IMR-90 (cell line): ENCODE measurements at regions not wholly inside any gene's neighbourhood (a gene's known extent, or its start where the extent isn't known, plus 50 kb on each side); places are given as distances from the start of the nearest gene placed in this dataset.

Experiments
- ATAC-seq: fragments of 200-7000 bp; cut with Tn5 transposase; 2 replicates; pipeline ENCODE4 v1.9.1; 2020; ENCODE audit warnings: low read depth, mild to moderate bottlenecking, moderate library complexity
- BruUV-seq: library from RNA; stranded (reverse); fragments of 400-500 nt; replicated peaks from 2 replicates; lab custom pipeline; 2021; lab: Mats Ljungman, UMichigan
- CTCF ChIA-PET: fragments of 300-600 bp; formaldehyde crosslinking; extraction: SDS; loops from one replicate; lab custom pipeline; 2021; ENCODE audit warnings: antibody characterized with exemption; lab: Yijun Ruan, JAX
- POLR2A ChIA-PET: fragments of 300-600 bp; sonication (Branson Sonifier 250); formaldehyde crosslinking; loops from one replicate; lab custom pipeline; 2022; ENCODE audit warnings: antibody characterized with exemption; ENCODE audit not compliant: unreplicated experiment; lab: Charles Lee
- DNase-seq: peaks from one replicate; pipeline ENCODE4 v3.0.0; 2013
- H2AFZ ChIP-seq: replicated peaks from 2 replicates; pipeline ENCODE3; 2013; ENCODE audit warnings: low read length, mild to moderate bottlenecking; ENCODE audit not compliant: poor library complexity
- H2AK5ac ChIP-seq: 2 replicates; pipeline ENCODE4 v1.6.1; 2013; ENCODE audit warnings: low read depth, low read length, inconsistent platforms
- H2AK9ac ChIP-seq: replicated peaks from 2 replicates; pipeline ENCODE3; 2013; ENCODE audit warnings: mild to moderate bottlenecking, low read depth, low read length, moderate library complexity; ENCODE audit not compliant: poor library complexity
- H2BK120ac ChIP-seq: 2 replicates; pipeline ENCODE4 v1.6.1; 2013; ENCODE audit warnings: low read depth, low read length, inconsistent platforms
- H2BK15ac ChIP-seq: 3 replicates; pipeline ENCODE4 v1.6.1; 2013; ENCODE audit warnings: low read depth, low read length, inconsistent platforms
- H2BK20ac ChIP-seq: 2 replicates; pipeline ENCODE4 v1.6.1; 2013; ENCODE audit warnings: low read depth, mild to moderate bottlenecking, inconsistent platforms, low read length, moderate library complexity
- H2BK5ac ChIP-seq: 2 replicates; pipeline ENCODE4 v1.6.1; 2013; ENCODE audit warnings: mild to moderate bottlenecking, low read depth, low read length, inconsistent platforms; ENCODE audit not compliant: poor library complexity, severe bottlenecking
- H3K14ac ChIP-seq: replicated peaks from 2 replicates; pipeline ENCODE4 v1.6.1; 2013; ENCODE audit warnings: low read depth, low read length, inconsistent platforms
- H3K18ac ChIP-seq: 2 replicates; pipeline ENCODE4 v1.6.1; 2013; ENCODE audit warnings: low read depth, low read length, control low read depth
- H3K23ac ChIP-seq: 2 replicates; pipeline ENCODE4 v1.6.1; 2013; ENCODE audit warnings: low read depth, low read length, inconsistent platforms
- H3K27ac ChIP-seq: 2 replicates; pipeline ENCODE4 v1.5.1; 2013; ENCODE audit warnings: mild to moderate bottlenecking, control low read depth, low read length; ENCODE audit not compliant: insufficient read depth
- H3K27me3 ChIP-seq: 2 replicates; pipeline ENCODE4 v1.6.1; 2013; ENCODE audit warnings: low read length; ENCODE audit not compliant: control insufficient read depth, insufficient read depth
- H3K36me3 ChIP-seq: 2 replicates; pipeline ENCODE4 v1.6.1; 2013; ENCODE audit warnings: low read length, mixed read lengths; ENCODE audit not compliant: control insufficient read depth, insufficient read depth
- H3K4ac ChIP-seq: 2 replicates; pipeline ENCODE4 v1.6.1; 2013; ENCODE audit warnings: low read depth, low read length, inconsistent platforms
- H3K4me1 ChIP-seq: 2 replicates; pipeline ENCODE4 v1.6.1; 2013; ENCODE audit warnings: low read length, mixed read lengths; ENCODE audit not compliant: control insufficient read depth, insufficient read depth
- H3K4me2 ChIP-seq: 2 replicates; pipeline ENCODE4 v1.6.1; 2013; ENCODE audit warnings: low read depth, mild to moderate bottlenecking, control low read depth, low read length, moderate library complexity
- H3K4me3 ChIP-seq: 2 replicates; pipeline ENCODE4 v1.5.1; 2013; ENCODE audit warnings: low read depth, mild to moderate bottlenecking, control low read depth, low read length, moderate library complexity; ENCODE audit not compliant: insufficient read depth
- H3K56ac ChIP-seq: 2 replicates; pipeline ENCODE4 v1.6.1; 2013; ENCODE audit warnings: low read length, inconsistent platforms; ENCODE audit not compliant: insufficient read depth; ENCODE audit errors: extremely low read depth
- H3K79me1 ChIP-seq, 2 experiments: 2 replicates each; pipeline ENCODE4 v1.6.1; 2013; ENCODE audit warnings: low read length in 2 of 2, inconsistent platforms in 1 of 2, low read depth in 1 of 2
- H3K9ac ChIP-seq: 2 replicates; pipeline ENCODE4 v1.6.1; 2013; ENCODE audit warnings: low read depth, low read length, control low read depth
- H3K9me1 ChIP-seq: 2 replicates; pipeline ENCODE4 v1.6.1; 2013; ENCODE audit warnings: low read length, inconsistent platforms; ENCODE audit not compliant: insufficient read depth
- H3K9me3 ChIP-seq: 2 replicates; pipeline ENCODE4 v1.6.1; 2013; ENCODE audit warnings: low read length; ENCODE audit not compliant: control insufficient read depth, insufficient read depth
- H4K20me1 ChIP-seq: 2 replicates; pipeline ENCODE4 v1.6.1; 2013; ENCODE audit warnings: low read length, inconsistent platforms; ENCODE audit not compliant: insufficient read depth
- H4K5ac ChIP-seq: 2 replicates; pipeline ENCODE4 v1.6.1; 2013; ENCODE audit warnings: mild to moderate bottlenecking, low read depth, low read length, control low read depth
- H4K8ac ChIP-seq, 2 experiments: 2 replicates each; pipeline ENCODE4 v1.6.1; 2013; ENCODE audit warnings: low read depth in 2 of 2, low read length in 2 of 2, control low read depth in 1 of 2, inconsistent platforms in 1 of 2
- H4K91ac ChIP-seq: 2 replicates; pipeline ENCODE4 v1.6.1; 2013; ENCODE audit warnings: low read depth, low read length, inconsistent platforms; ENCODE audit not compliant: insufficient read depth
- CEBPB ChIP-seq: IDR thresholded peaks from 2 replicates; pipeline ENCODE4 v1.6.1; 2012; ENCODE audit warnings: low read depth, low read length, improper control_type of control experiment
- MAZ ChIP-seq: IDR thresholded peaks from 2 replicates; pipeline ENCODE4 v1.6.1; 2012; ENCODE audit warnings: low read depth, mild to moderate bottlenecking, low read length, improper control_type of control experiment, moderate library complexity, borderline replicate concordance
- MXI1 ChIP-seq: IDR thresholded peaks from 2 replicates; pipeline ENCODE4 v1.6.1; 2012; ENCODE audit warnings: low read depth, mild to moderate bottlenecking, low read length, moderate library complexity, borderline replicate concordance
- RAD21 ChIP-seq: IDR thresholded peaks from 2 replicates; pipeline ENCODE4 v1.6.1; 2012; ENCODE audit warnings: low read length, improper control_type of control experiment
- RFX5 ChIP-seq: IDR thresholded peaks from 2 replicates; pipeline ENCODE4 v1.8.0; 2012; ENCODE audit warnings: low read depth, mild to moderate bottlenecking, low read length, moderate library complexity
- SMC3 ChIP-seq: fragments of 150-350 bp; IDR thresholded peaks from 2 replicates; pipeline ENCODE4 v1.6.1; 2016; ENCODE audit warnings: low read depth, mild to moderate bottlenecking, antibody characterized with exemption, low read length, moderate library complexity
- WGBS, 2 experiments: methylation state at CpG; one replicate each; pipeline versions ENCODE4 v1.1.5 to v1.1.7; 2013; ENCODE audit warnings: missing lambda C conversion rate in 2 of 2; ENCODE audit not compliant: insufficient read length in 1 of 2; ENCODE audit errors: extremely low coverage in 2 of 2; 5-methylcytosine and 5-hydroxymethylcytosine counted together
- dilution Hi-C: fragments of 300-500 bp; cut with HindIII; formaldehyde crosslinking; loops from one replicate; pipeline ENCODE4 v1.14.3; 2018; ENCODE audit warnings: low sequenced_read_pairs; ENCODE audit not compliant: unreplicated experiment
- in situ Hi-C: fragments of 300-500 bp; cut with MboI; formaldehyde crosslinking; loops from 3 replicates; pipeline ENCODE4 v1.14.3; 2019; ENCODE audit warnings: low sequenced_read_pairs, inconsistent platforms, mixed read lengths
- intact Hi-C: fragments of 100-400 bp; cut with micrococcal nuclease; formaldehyde crosslinking; loops from 2 replicates; pipeline ENCODE4 v1.10.0; 2022

- TF ChIP-seq RFX5: no peak
- TF ChIP-seq MXI1: no peak
- no peak for TF ChIP-seq RAD21
- no peak for TF ChIP-seq MAZ
- TF ChIP-seq SMC3: no peak
- TF ChIP-seq CEBPB: no peak
- Histone ChIP-seq H3K9me3 (no peaks in the 10 kb centered on the region), H2BK120ac (no peak overlapping the region), H3K9ac (no peak overlapping the region), H3K4me3 (no peak overlapping the region), H3K27ac (no peak overlapping the region), H3K27me3 (peaks cover 17% of the 10 kb centered on the region), H2BK15ac (no peak overlapping the region), H3K14ac (no peak overlapping the region), H4K8ac (no peak overlapping the region), H3K9me1 (no peaks in the 10 kb centered on the region), H4K20me1 (no peaks in the 10 kb centered on the region), H3K18ac (no peak overlapping the region), H2AFZ (no peak overlapping the region), H4K91ac (no peak overlapping the region), H3K36me3 (no peaks in the 10 kb centered on the region), H2BK20ac (no peak overlapping the region), H3K4me2 (no peak overlapping the region), H2AK9ac (no peak overlapping the region), H3K56ac (no peak overlapping the region), H3K4ac (no peak overlapping the region), H3K23ac (no peak overlapping the region), H2AK5ac (no peak overlapping the region), H3K4me1 (no peaks in the 10 kb centered on the region), H4K5ac (no peak overlapping the region), H3K79me1 (no peaks in the 10 kb centered on the region), H2BK5ac (no peak overlapping the region)
- no peak for DNase-seq
- no TSS peak for BruUV-seq
- ChIA-PET POLR2A (no interaction called here), CTCF (interaction anchor here (1.3 kb wide), 1 partner anchor 29 kb away, joined by 5 read pairs; no protein-coding TSS in a partner anchor)
- whole genome bisulfite sequencing, 2 experiments: 100% methylated on average over 1 of the region's 3 CpGs; no CpG with 5 or more reads in 1 of the 2 experiments
- in situ Hi-C loops: no loop called here
- dilution Hi-C loops: no loop called here
- intact Hi-C loops: loop anchor here (2.0 kb wide), 1 partner anchor 298 kb away; no protein-coding TSS in a partner anchor
- no peak for ATAC-seq
These were observed 124.1 kb upstream of the IFNGR1 start for GRCh38 chr6:137343241-137343640.
